ENCODE measurements at regions not wholly inside any gene's neighbourhood (a gene's known extent, or its start where the extent isn't known, plus 50 kb on each side); places are given as distances from the start of the nearest gene placed in this dataset.
"Not testable (repeated sequence)": the region's sequence is repeated elsewhere in the genome, so short reads cannot be mapped to it uniquely, and the experiment has no call there.

DNA sequence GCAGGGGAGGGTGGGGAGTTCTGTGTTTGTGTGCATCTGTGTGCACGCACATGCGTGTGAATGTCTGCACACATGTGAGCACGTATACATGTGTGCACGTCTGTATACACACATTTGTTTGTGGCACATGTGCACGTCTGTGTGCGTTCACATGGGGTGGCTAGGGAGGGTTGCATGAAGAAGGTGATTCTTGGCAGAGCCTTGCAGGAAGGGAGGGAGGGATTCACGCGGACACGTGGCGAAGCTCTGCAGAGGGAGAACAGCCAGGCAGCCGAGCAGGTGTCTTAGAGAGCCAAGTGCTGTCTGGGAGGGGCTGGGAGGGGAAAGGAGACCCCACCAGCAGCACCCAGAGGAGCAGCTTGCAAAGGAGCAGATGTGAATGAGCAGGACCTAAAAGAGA lies 372.1 kb downstream of the BRD1 start:
- TF ChIP-seq, protein P1, sequence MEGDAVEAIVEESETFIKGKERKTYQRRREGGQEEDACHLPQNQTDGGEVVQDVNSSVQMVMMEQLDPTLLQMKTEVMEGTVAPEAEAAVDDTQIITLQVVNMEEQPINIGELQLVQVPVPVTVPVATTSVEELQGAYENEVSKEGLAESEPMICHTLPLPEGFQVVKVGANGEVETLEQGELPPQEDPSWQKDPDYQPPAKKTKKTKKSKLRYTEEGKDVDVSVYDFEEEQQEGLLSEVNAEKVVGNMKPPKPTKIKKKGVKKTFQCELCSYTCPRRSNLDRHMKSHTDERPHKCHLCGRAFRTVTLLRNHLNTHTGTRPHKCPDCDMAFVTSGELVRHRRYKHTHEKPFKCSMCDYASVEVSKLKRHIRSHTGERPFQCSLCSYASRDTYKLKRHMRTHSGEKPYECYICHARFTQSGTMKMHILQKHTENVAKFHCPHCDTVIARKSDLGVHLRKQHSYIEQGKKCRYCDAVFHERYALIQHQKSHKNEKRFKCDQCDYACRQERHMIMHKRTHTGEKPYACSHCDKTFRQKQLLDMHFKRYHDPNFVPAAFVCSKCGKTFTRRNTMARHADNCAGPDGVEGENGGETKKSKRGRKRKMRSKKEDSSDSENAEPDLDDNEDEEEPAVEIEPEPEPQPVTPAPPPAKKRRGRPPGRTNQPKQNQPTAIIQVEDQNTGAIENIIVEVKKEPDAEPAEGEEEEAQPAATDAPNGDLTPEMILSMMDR (IDR thresholded peaks at IDR 0.05; ENCODE audit: low read depth, low read length, missing control alignments), result no peak
- no peak overlapping the region for H3K4me3 ChIP-seq (ENCODE audit: low read depth, low read length)
- no peak for DNase-seq (ENCODE audit: low read depth)

DNA sequence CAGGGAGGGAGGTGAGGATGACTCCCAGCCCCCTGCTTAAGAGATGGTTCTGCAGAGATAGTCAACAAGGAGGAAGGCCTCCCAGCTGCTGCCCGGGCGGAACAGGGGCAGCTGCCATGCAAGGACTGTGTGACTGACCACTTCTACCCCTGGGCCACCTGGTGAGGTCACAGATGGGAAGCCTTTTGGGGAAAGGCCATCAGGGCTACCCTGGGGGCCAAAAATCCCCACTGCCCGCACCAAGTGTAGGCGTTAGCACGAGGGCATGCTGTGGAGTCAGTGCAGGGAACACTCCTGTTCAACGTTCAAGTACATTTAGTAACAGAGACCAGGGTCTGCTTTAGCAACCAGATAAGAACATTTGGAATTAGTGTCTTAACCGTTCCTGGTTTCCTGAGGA lies 372.9 kb downstream of the BRD1 start:
- no peak overlapping the region for H3K4me3 ChIP-seq (ENCODE audit: low read depth, low read length)
- DNase-seq (ENCODE audit: low read depth), result no peak
- TF ChIP-seq, protein P1 (IDR thresholded peaks at IDR 0.05; ENCODE audit: low read depth, low read length, missing control alignments), result no peak

DNA sequence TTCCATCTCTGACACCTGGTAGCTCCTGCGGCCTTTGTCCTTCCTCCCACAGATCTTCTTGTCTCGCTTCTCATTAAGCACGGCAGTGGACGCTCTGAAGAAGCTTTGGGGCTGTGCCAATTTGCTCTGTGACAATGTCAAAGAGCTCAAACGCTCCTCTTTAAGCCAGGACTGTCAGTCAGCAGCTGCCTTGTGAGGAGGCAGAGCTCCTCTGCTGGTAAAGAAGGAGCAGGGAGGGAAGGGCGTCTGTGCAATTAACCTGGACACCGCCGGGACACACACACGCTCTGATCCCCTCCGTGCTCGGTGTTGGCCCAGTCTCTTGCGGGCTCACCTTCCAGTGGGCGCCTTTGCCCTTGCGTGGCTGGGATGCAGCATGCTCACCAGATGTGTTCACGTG lies 373.9 kb downstream of the BRD1 start:
- TF ChIP-seq, protein P1 (IDR thresholded peaks at IDR 0.05; ENCODE audit: low read depth, low read length, missing control alignments), result no peak
- H3K4me3 ChIP-seq (ENCODE audit: low read depth, low read length), result no peak overlapping the region
- DNase-seq (ENCODE audit: low read depth), result no peak

DNA sequence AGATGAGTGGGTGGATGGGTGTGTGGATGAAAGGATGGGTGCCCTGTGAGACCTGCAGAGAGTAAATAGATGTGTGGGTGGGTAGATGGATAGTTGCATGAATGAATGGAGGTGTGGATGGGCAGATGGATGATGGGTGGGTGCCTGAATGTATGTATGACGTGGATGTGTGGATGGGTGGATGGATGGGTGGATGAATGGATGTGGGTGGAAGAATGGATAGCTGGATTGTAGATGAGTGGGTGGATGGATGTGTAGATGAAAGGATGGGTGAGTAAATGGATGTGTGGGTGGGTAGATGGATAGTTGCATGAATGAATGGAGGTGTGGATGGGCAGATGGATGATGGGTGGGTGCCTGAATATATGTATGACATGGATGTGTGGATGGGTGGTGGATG lies 374.7 kb downstream of the BRD1 start:
- H3K4me3 ChIP-seq (ENCODE audit: low read depth, low read length); DNase-seq (ENCODE audit: low read depth): not testable (repeated sequence)

DNA sequence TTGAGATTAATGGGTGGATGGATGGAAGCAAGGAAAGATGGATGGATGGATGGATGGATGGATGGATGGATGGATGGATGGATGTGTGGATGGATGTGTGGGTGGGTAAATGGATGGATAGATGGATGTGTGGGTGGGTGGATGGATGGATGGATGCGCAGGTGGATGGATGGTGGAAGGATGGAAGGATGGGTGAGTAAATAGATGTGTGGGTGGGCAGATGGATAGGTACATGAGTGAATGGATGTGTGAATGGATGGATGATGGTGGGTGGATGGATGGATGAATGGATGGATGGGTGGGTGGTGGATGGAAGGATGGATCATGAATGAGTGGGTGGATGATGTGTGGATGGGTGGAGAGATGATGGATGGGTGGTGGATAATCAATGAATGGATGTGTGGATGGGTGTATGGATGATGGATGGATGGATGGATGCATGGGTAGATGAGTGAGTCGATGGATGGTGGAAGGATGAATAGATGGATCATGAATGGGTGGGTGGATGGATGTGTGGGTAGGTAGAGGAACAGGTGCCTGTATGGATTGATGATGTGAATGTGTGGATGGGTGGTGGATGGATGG lies 375.2 kb downstream of the BRD1 start:
- TF ChIP-seq, protein P1 (IDR thresholded peaks at IDR 0.05; ENCODE audit: low read depth, low read length, missing control alignments), result no peak
- no peak overlapping the region for H3K4me3 ChIP-seq (ENCODE audit: low read depth, low read length)
- no peak for DNase-seq (ENCODE audit: low read depth)

DNA sequence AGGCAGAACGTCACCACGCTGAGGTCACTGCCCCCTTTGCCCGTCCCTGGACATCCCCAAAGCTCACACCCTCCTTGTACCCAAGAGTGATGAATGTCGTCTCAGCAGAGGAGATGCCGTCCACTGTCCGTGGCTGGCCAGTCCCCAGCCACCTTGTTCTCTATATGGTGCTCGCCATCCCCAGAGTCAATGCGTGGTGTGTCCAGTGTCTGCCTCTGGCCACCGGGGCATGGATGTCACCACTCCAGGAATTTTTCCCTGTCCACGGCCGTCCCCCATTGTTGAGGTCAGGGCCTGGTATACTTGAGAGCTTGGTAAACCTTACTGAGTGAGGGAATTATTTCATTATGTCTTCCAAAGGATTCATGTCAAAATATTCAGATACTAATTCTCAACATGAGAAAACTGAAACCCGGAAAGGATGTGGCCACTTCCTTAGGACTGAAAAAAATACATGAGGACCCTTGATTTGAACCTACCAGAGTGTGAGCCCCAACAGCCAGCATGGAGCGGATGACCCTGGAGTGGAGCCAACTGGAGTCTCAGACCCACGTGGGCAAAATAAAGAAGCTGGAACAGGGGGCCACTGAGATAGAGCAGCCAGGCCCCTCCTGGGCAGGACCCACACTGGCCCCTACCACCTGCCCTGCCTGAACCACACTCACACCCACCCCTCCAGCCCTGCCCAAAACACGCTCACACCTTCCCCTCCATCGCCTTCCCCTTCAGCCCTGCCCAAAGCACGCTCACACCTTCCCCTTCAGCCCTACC lies 376.4 kb downstream of the BRD1 start:
- TF ChIP-seq, protein P1 (IDR thresholded peaks at IDR 0.05; ENCODE audit: low read depth, low read length, missing control alignments), result no peak
- H3K4me3 ChIP-seq (ENCODE audit: low read depth, low read length), result no peak overlapping the region
- no peak for DNase-seq (ENCODE audit: low read depth)

DNA sequence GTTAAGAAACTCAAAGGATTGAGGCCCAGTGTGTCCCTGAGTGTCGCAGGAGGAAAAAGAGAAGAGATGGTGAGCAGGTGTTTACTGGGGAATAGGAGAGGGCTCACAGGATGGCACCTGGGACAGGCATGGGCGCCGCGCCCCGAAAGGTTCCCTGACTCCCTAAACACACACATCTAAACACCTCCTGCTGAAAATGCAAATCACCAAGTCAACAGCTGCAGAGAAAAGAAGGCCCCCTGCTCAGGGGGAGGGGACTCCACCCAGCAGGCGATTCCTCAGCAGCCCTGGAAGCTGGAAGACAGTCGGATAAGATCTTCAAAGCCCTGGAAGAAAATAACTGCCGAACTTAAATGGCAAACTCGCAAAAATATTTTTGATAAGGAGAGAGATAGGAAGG lies 377.2 kb downstream of the BRD1 start:
- no peak overlapping the region for H3K4me3 ChIP-seq (ENCODE audit: low read depth, low read length)
- TF ChIP-seq, protein P1 (IDR thresholded peaks at IDR 0.05; ENCODE audit: low read depth, low read length, missing control alignments), result no peak
- DNase-seq (ENCODE audit: low read depth), result no peak
